WERI-Rb-1 (cell line): ENCODE measurements at regions not wholly inside any gene's neighbourhood (a gene's known extent, or its start where the extent isn't known, plus 50 kb on each side); places are given as distances from the start of the nearest gene placed in this dataset.

ENCODE experiments used
- DNase-seq: peaks from one replicate; pipeline ENCODE4 v3.0.0-alpha.2; 2020
- H3K27ac ChIP-seq: fragments of 250-450 bp; sonication (Bioruptor Pico); 2 replicates; pipeline ENCODE4 v1.5.1; 2020; ENCODE audit warnings: mild to moderate bottlenecking, moderate library complexity
- H3K27me3 ChIP-seq: fragments of 250-450 bp; sonication (Bioruptor Pico); 2 replicates; pipeline ENCODE4 v1.5.1; 2021; ENCODE audit warnings: mild to moderate bottlenecking, low read depth, moderate library complexity; ENCODE audit not compliant: insufficient read depth, severe bottlenecking
- H3K36me3 ChIP-seq: fragments of 250-450 bp; sonication (Bioruptor Pico); 2 replicates; pipeline ENCODE4 v1.5.1; 2020; ENCODE audit warnings: mild to moderate bottlenecking, moderate library complexity
- H3K4me3 ChIP-seq: 2 replicates; pipeline ENCODE4 v1.5.1; 2011; ENCODE audit warnings: low read depth, mild to moderate bottlenecking, control low read depth, low read length
- H3K9me3 ChIP-seq: fragments of 250-450 bp; sonication (Bioruptor Pico); 2 replicates; pipeline ENCODE4 v1.5.1; 2021; ENCODE audit warnings: mild to moderate bottlenecking, moderate library complexity; ENCODE audit not compliant: severe bottlenecking
- TF ChIP-seq, protein P1 (sequence below): IDR thresholded peaks from 2 replicates; pipeline ENCODE4 v1.5.1; 2011; ENCODE audit warnings: low read depth, mild to moderate bottlenecking, control low read depth, inconsistent platforms, low read length

DNA sequence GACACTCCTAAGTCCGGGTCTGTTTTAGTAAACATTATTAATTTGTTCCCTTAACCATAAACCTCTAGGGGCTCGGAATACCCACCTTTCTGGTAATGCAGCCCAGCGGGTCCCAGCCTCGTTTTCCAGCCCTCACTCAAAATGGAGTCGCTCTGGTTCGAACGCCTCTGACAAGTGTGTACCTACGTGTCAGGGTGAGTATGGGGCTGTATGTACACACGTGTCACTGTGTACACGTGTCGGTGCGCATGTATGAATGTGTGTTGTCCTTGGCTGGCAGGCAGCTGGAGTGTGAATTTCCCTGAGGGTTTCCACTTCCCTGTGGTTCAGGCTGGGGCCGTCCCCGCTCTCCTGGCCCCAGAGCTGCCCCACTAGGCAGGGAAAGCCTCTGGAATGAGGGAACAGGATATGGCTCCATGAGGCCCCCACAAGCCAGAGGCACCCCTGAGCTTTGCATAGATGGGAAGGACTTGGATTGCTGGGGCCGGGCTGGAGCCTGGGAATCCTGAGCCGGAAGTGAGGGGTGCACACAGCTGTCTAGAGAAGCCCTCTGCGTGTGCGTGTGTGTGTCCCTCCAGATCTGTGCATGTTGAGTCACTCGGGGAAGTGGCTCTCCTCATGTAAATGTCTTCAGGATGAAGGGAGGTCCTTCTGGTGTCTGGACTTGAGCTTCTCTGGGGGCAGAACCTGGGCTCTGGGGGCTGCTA is 160.8 kb upstream of the IER5L start:
- TF ChIP-seq, protein P1, sequence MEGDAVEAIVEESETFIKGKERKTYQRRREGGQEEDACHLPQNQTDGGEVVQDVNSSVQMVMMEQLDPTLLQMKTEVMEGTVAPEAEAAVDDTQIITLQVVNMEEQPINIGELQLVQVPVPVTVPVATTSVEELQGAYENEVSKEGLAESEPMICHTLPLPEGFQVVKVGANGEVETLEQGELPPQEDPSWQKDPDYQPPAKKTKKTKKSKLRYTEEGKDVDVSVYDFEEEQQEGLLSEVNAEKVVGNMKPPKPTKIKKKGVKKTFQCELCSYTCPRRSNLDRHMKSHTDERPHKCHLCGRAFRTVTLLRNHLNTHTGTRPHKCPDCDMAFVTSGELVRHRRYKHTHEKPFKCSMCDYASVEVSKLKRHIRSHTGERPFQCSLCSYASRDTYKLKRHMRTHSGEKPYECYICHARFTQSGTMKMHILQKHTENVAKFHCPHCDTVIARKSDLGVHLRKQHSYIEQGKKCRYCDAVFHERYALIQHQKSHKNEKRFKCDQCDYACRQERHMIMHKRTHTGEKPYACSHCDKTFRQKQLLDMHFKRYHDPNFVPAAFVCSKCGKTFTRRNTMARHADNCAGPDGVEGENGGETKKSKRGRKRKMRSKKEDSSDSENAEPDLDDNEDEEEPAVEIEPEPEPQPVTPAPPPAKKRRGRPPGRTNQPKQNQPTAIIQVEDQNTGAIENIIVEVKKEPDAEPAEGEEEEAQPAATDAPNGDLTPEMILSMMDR, result no peak
- Histone ChIP-seq H3K27ac (no peak overlapping the region), H3K9me3 (no peaks in the 10 kb centered on the region), H3K36me3 (no peaks in the 10 kb centered on the region), H3K4me3 (no peak overlapping the region), H3K27me3 (no peaks in the 10 kb centered on the region)
- DNase-seq, result no peak

DNA sequence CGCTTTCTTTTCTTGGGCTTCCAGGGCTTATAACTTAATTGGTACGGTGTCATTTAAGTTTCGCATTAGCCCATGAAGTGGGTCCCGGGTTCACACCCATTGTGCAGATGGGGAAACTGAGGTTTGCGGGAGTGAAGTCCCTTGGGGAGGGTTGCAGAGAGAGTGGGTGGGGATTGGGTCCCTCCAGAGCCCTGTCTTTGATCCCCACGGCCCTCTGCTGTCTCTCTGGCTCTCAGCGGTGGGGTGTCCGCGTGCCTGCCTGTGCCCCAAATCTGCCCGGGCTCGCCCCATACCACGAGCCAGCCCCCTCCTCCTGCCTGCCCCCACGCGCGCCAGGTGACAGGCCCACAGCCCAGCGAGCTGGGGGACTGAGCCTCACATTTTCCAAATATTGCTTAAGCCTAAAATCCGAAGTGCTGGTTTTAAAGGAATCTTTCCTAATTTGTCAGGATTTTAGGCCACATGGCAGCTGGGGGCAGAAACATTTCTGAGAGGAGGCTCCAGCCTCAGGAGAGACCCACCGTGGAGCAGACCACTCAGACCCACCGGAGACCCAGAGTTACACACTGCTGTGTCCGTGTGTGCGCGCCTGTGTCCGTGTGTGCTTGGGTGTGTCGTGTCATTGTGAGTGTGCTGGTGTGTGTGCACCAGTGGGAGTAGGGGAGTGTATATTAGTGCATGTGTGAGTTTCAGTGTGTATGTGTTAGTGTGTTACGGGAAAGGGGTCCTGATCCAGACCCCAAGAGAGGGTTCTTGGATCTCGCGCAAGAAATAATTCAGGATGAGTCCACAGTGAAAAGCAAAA is 159.5 kb upstream of the IER5L start:
- DNase-seq, result no peak
- TF ChIP-seq, protein P1, result no peak
- H3K27me3 ChIP-seq, result no peaks in the 10 kb centered on the region
- H3K9me3 ChIP-seq, result no peaks in the 10 kb centered on the region
- no peaks in the 10 kb centered on the region for H3K36me3 ChIP-seq
- no peak overlapping the region for H3K27ac ChIP-seq
- H3K4me3 ChIP-seq, result no peak overlapping the region

DNA sequence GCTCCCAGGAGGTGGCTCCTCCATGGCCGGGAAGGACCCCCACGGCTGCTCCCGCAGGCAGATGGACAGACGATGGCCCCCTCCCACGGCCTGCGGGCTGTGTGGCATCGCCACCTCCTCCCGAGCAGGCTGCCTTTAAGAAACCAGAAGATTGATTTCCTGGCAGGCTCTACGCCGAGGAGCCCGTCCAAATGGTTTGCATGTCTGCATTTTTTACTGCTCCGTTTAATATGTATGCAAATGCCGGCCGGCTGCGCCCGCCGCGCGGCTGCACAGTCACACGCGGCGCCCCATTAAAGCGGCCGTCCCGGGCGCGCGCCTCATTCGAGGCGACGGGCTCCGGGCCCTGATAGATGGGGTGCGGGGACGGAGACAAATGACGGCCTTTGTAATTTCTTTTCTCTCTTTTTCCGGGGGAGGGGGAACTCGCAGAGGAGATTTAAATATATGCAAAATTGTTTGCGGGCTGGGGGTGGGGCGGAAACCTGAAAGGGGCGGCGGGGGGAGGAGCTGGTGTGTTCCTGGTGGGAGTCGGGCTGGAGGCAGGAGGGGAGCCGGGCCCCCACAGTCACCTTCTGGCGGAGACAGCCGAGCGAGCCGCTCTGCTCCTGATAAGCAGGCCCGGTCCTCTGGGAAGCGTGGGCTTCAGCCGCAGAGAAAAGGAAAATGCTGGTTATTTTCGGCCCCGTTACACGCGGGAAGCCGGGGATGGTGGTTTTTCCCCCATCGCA is 158.7 kb upstream of the IER5L start:
- DNase-seq, result no peak
- TF ChIP-seq, protein P1, result no peak
- Histone ChIP-seq H3K27me3 (no peaks in the 10 kb centered on the region), H3K27ac (no peak overlapping the region), H3K4me3 (no peak overlapping the region), H3K36me3 (no peaks in the 10 kb centered on the region), H3K9me3 (no peaks in the 10 kb centered on the region)

GRCh38 chr9:129336130-129336528 is 158.1 kb upstream of the IER5L start:
- Histone ChIP-seq H3K27me3 (no peaks in the 10 kb centered on the region), H3K4me3 (no peak overlapping the region), H3K36me3 (no peaks in the 10 kb centered on the region), H3K27ac (no peak overlapping the region), H3K9me3 (peaks cover under 1% of the 10 kb centered on the region)
- TF ChIP-seq, protein P1, result no peak
- DNase-seq, result no peak

- Histone ChIP-seq H3K27me3 (no peaks in the 10 kb centered on the region), H3K27ac (no peak overlapping the region), H3K4me3 (no peak overlapping the region), H3K36me3 (no peaks in the 10 kb centered on the region), H3K9me3 (peaks cover 4% of the 10 kb centered on the region)
- TF ChIP-seq, protein P1, result no peak
- no peak for DNase-seq
These were observed 157.5 kb upstream of the IER5L start for GRCh38 chr9:129335464-129336129.
